Fibroblast of upper back skin (primary cell): ENCODE measurements at regions not wholly inside any gene's neighbourhood (a gene's known extent, or its start where the extent isn't known, plus 50 kb on each side); places are given as distances from the start of the nearest gene placed in this dataset.

Source experiments
- DNase-seq: peaks from one replicate; pipeline ENCODE4 v3.0.0-alpha.2; 2013

- no peak for DNase-seq
Measured at GRCh38 chr7:80563561-80564327, 51.9 kb upstream of the GNAT3 start.

GRCh38 chr7:80565554-80565953 is 53.7 kb upstream of the GNAT3 start:
- no peak for DNase-seq

GRCh38 chr7:80581486-80582260 is 56.8 kb upstream of the CD36 start:
- no peak for DNase-seq

- peak; percentile 3 for DNase-seq
Measured at GRCh38 chr7:80583901-80584300, 54.5 kb upstream of the CD36 start.

GRCh38 chr7:80584778-80585177 is 53.7 kb upstream of the CD36 start:
- DNase-seq, result peak; percentile 37

- DNase-seq, result no peak
Measured at GRCh38 chr7:80587538-80587937, 50.9 kb upstream of the CD36 start.

- peak; percentile 29 for DNase-seq
Measured at GRCh38 chr7:80588591-80588990, 49.9 kb upstream of the CD36 start.
